ENCODE measurements at regions not wholly inside any gene's neighbourhood (a gene's known extent, or its start where the extent isn't known, plus 50 kb on each side); places are given as distances from the start of the nearest gene placed in this dataset.

GRCh38 chr11:98307827-98308491 is 712.8 kb upstream of the CNTN5 start:
- no peak for TF ChIP-seq CTCF (conservative IDR thresholded peaks at IDR 0.05; ENCODE audit: low read depth, low read length)
- TF ChIP-seq EZH2phosphoT487 (IDR thresholded peaks at IDR 0.05; ENCODE audit: borderline replicate concordance, low read length): no peak
- TF ChIP-seq EZH2 (IDR thresholded peaks at IDR 0.05; ENCODE audit: low read length, unreplicated experiment): no peak
